GM12892 (cell line): ENCODE measurements at regions not wholly inside any gene's neighbourhood (a gene's known extent, or its start where the extent isn't known, plus 50 kb on each side); places are given as distances from the start of the nearest gene placed in this dataset.
"Not testable (repeated sequence)": the region's sequence is repeated elsewhere in the genome, so short reads cannot be mapped to it uniquely, and the experiment has no call there.

Experiments used
- POLR2A ChIP-seq: IDR thresholded peaks from 2 replicates; pipeline ENCODE4 v1.6.1; 2011; ENCODE audit warnings: low read depth, low read length, control low read depth
- POLR2AphosphoS5 ChIP-seq: IDR thresholded peaks from 2 replicates; pipeline ENCODE4 v1.6.1; 2011; ENCODE audit warnings: low read depth, low read length, control low read depth

GRCh38 chr5:34371817-34372216 is 284.3 kb upstream of the RAI14 start:
- not testable (repeated sequence) for TF ChIP-seq POLR2A, POLR2AphosphoS5
